ENCODE measurements at regions not wholly inside any gene's neighbourhood (a gene's known extent, or its start where the extent isn't known, plus 50 kb on each side); places are given as distances from the start of the nearest gene placed in this dataset.
"Not testable (repeated sequence)": the region's sequence is repeated elsewhere in the genome, so short reads cannot be mapped to it uniquely, and the experiment has no call there.

DNA sequence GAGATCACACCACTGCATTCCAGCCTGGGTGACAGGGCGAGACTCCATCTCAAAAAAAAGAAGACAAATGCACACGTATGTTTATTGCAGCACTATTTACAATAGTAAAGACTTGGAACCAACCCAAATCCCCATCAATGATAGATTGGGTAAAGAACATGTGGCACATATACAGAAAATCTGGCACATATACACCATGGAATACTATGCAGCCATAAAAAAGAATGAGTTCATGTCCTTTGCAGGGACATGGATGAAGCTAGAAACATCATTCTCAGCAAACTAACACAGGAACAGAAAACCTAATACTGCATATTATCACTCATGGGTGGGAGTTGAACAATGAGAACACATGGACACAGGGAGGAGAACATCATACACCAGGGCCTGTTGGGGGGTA lies 54.5 kb upstream of the KMT2E start:
- TF ChIP-seq, protein P1, sequence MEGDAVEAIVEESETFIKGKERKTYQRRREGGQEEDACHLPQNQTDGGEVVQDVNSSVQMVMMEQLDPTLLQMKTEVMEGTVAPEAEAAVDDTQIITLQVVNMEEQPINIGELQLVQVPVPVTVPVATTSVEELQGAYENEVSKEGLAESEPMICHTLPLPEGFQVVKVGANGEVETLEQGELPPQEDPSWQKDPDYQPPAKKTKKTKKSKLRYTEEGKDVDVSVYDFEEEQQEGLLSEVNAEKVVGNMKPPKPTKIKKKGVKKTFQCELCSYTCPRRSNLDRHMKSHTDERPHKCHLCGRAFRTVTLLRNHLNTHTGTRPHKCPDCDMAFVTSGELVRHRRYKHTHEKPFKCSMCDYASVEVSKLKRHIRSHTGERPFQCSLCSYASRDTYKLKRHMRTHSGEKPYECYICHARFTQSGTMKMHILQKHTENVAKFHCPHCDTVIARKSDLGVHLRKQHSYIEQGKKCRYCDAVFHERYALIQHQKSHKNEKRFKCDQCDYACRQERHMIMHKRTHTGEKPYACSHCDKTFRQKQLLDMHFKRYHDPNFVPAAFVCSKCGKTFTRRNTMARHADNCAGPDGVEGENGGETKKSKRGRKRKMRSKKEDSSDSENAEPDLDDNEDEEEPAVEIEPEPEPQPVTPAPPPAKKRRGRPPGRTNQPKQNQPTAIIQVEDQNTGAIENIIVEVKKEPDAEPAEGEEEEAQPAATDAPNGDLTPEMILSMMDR (IDR thresholded peaks at IDR 0.05): not testable (repeated sequence)
- not testable (repeated sequence) for TF ChIP-seq POLR2AphosphoS5 (IDR thresholded peaks at IDR 0.05)
